Activated CD4-positive, alpha-beta T cell treated with anti-CD3 and anti-CD28 coated beads, Interleukin-2, amount 50 U/mL, for 24 hours (primary cell): ENCODE measurements at regions not wholly inside any gene's neighbourhood (a gene's known extent, or its start where the extent isn't known, plus 50 kb on each side); places are given as distances from the start of the nearest gene placed in this dataset.

Source experiments
- DNase-seq, 2 donors: peaks; one replicate each; pipeline ENCODE4 v3.0.0-alpha.2; 2020; ENCODE audit warnings: low read depth in 1 of 2, low spot score in 1 of 2

- no peak for DNase-seq
Observed at GRCh38 chr18:45119876-45120275, 439.2 kb downstream of the SETBP1 start.

GRCh38 chr18:45121146-45121545 lies 440.5 kb downstream of the SETBP1 start:
- DNase-seq: no peak

- DNase-seq: no peak
Observed at GRCh38 chr18:45122506-45122905, 441.8 kb downstream of the SETBP1 start.

- no peak for DNase-seq
Observed at GRCh38 chr18:45127405-45127804, 446.7 kb downstream of the SETBP1 start.

- no peak for DNase-seq
Observed at GRCh38 chr18:45133276-45133675, 452.6 kb downstream of the SETBP1 start.

- DNase-seq: no peak
Observed at GRCh38 chr18:45136381-45137086, 455.8 kb downstream of the SETBP1 start.

- DNase-seq: no peak
Observed at GRCh38 chr18:45137087-45137419, 456.4 kb downstream of the SETBP1 start.

GRCh38 chr18:45139478-45139877 lies 458.8 kb downstream of the SETBP1 start:
- DNase-seq: no peak

- DNase-seq: no peak
Observed at GRCh38 chr18:45142868-45143267, 462.2 kb downstream of the SETBP1 start.

- DNase-seq: no peak
Observed at GRCh38 chr18:45149712-45150111, 465.6 kb upstream of the SLC14A2 start.

GRCh38 chr18:45151645-45152044 lies 463.6 kb upstream of the SLC14A2 start:
- DNase-seq: no peak

- no peak for DNase-seq
Observed at GRCh38 chr18:45155526-45155925, 459.8 kb upstream of the SLC14A2 start.

- no peak for DNase-seq
Observed at GRCh38 chr18:45156946-45157345, 458.3 kb upstream of the SLC14A2 start.

- no peak for DNase-seq
Observed at GRCh38 chr18:45157576-45157975, 457.7 kb upstream of the SLC14A2 start.

- DNase-seq: no peak
Observed at GRCh38 chr18:45161850-45162249, 453.4 kb upstream of the SLC14A2 start.

GRCh38 chr18:45163871-45164270 lies 451.4 kb upstream of the SLC14A2 start:
- no peak for DNase-seq

GRCh38 chr18:45164551-45164950 lies 450.7 kb upstream of the SLC14A2 start:
- no peak for DNase-seq

- no peak for DNase-seq
Observed at GRCh38 chr18:45165176-45165713, 450.0 kb upstream of the SLC14A2 start.

GRCh38 chr18:45165871-45166270 lies 449.4 kb upstream of the SLC14A2 start:
- no peak for DNase-seq

- DNase-seq: no peak
Observed at GRCh38 chr18:45166341-45166835, 448.9 kb upstream of the SLC14A2 start.

GRCh38 chr18:45166836-45167551 lies 448.3 kb upstream of the SLC14A2 start:
- DNase-seq: no peak

- DNase-seq: no peak
Observed at GRCh38 chr18:45167631-45168280, 447.5 kb upstream of the SLC14A2 start.
